SW480 (cell line): ENCODE measurements at regions not wholly inside any gene's neighbourhood (a gene's known extent, or its start where the extent isn't known, plus 50 kb on each side); places are given as distances from the start of the nearest gene placed in this dataset.
"Not testable (repeated sequence)": the region's sequence is repeated elsewhere in the genome, so short reads cannot be mapped to it uniquely, and the experiment has no call there.

Experiments used
- DNase-seq: peaks from one replicate; pipeline ENCODE4 v3.0.0-alpha.2; 2016; ENCODE audit warnings: low spot score

- DNase-seq, result no peak
These were observed 274.6 kb upstream of the BOD1L1 start for GRCh38 chr4:13902146-13902545.

- no peak for DNase-seq
These were observed 275.5 kb upstream of the BOD1L1 start for GRCh38 chr4:13903061-13903460.

- no peak for DNase-seq
These were observed 276.4 kb upstream of the BOD1L1 start for GRCh38 chr4:13903901-13904300.

- no peak for DNase-seq
These were observed 278.0 kb upstream of the BOD1L1 start for GRCh38 chr4:13905543-13905942.

GRCh38 chr4:13906727-13907126, 279.2 kb upstream of the BOD1L1 start:
- DNase-seq, result no peak

GRCh38 chr4:13907255-13907751, 279.8 kb upstream of the BOD1L1 start:
- DNase-seq, result peak; percentile 65

- DNase-seq, result no peak
These were observed 280.9 kb upstream of the BOD1L1 start for GRCh38 chr4:13908455-13908854.

- DNase-seq, result no peak
These were observed 283.0 kb upstream of the BOD1L1 start for GRCh38 chr4:13910556-13910955.

GRCh38 chr4:13911256-13911655, 283.7 kb upstream of the BOD1L1 start:
- DNase-seq, result no peak

GRCh38 chr4:13912436-13912925, 285.0 kb upstream of the BOD1L1 start:
- no peak for DNase-seq

GRCh38 chr4:13912966-13913365, 285.4 kb upstream of the BOD1L1 start:
- no peak for DNase-seq

GRCh38 chr4:13917015-13917414, 289.5 kb upstream of the BOD1L1 start:
- no peak for DNase-seq

GRCh38 chr4:13918110-13918509, 290.6 kb upstream of the BOD1L1 start:
- no peak for DNase-seq

GRCh38 chr4:13918991-13919441, 291.5 kb upstream of the BOD1L1 start:
- no peak for DNase-seq

- peak; percentile 17 for DNase-seq
These were observed 292.8 kb upstream of the BOD1L1 start for GRCh38 chr4:13920111-13920875.

GRCh38 chr4:13920901-13921300, 293.4 kb upstream of the BOD1L1 start:
- DNase-seq, result peak; percentile 82

GRCh38 chr4:13921805-13922204, 294.3 kb upstream of the BOD1L1 start:
- DNase-seq, result no peak

GRCh38 chr4:13922459-13922858, 294.9 kb upstream of the BOD1L1 start:
- no peak for DNase-seq

- DNase-seq, result no peak
These were observed 295.5 kb upstream of the BOD1L1 start for GRCh38 chr4:13922873-13923645.

GRCh38 chr4:13924900-13925299, 297.4 kb upstream of the BOD1L1 start:
- not testable (repeated sequence) for DNase-seq

- no peak for DNase-seq
These were observed 300.7 kb upstream of the BOD1L1 start for GRCh38 chr4:13928214-13928613.

- DNase-seq, result no peak
These were observed 302.6 kb upstream of the BOD1L1 start for GRCh38 chr4:13930155-13930554.

GRCh38 chr4:13933191-13933590, 305.7 kb upstream of the BOD1L1 start:
- no peak for DNase-seq
